ENCODE measurements at regions not wholly inside any gene's neighbourhood (a gene's known extent, or its start where the extent isn't known, plus 50 kb on each side); places are given as distances from the start of the nearest gene placed in this dataset.

GRCh38 chr21:31536138-31536537 lies 123.4 kb upstream of the SOD1 start:
- dilution Hi-C loops (cut with MboI; ENCODE audit: extremely low pct_ligation_motif_present, low sequenced_read_pairs), result no loop called here
- ChIA-PET CTCF (no interaction called here), POLR2A (no interaction called here)
- no peak overlapping the region for H2AFZ ChIP-seq (ENCODE audit: low read depth, low read length)
- TF ChIP-seq POLR2A (IDR thresholded peaks at IDR 0.05; ENCODE audit: low read depth, low read length), result no peak
- TF ChIP-seq MYC (IDR thresholded peaks at IDR 0.05; ENCODE audit: low read depth, low read length), result no peak
- TF ChIP-seq GATA2 (IDR thresholded peaks at IDR 0.05; ENCODE audit: insufficient read depth, insufficient read length, low read depth, low read length), result no peak
- no peak for TF ChIP-seq MAX (IDR thresholded peaks at IDR 0.05; ENCODE audit: insufficient read depth, insufficient read length)
- no peak for TF ChIP-seq JUN (IDR thresholded peaks at IDR 0.05; ENCODE audit: borderline replicate concordance, insufficient read depth, insufficient read length, low read depth)
- no peak for TF ChIP-seq FOS (IDR thresholded peaks at IDR 0.05; ENCODE audit: borderline replicate concordance, insufficient read depth, low read length)
- no peak for TF ChIP-seq EZH2 (IDR thresholded peaks at IDR 0.05; ENCODE audit: borderline replicate concordance, low read depth, low read length, severe bottlenecking)
- no peak for TF ChIP-seq CTCF (IDR thresholded peaks at IDR 0.05; ENCODE audit: extremely low read depth in 1 of 2, insufficient read depth in 1 of 2, low read depth in 1 of 2, low read length in 2 of 2)
- TF ChIP-seq POLR2AphosphoS5 (IDR thresholded peaks at IDR 0.05; ENCODE audit: insufficient read depth, low read depth, low read length), result no peak
- H3K9me3 ChIP-seq (replicated peaks; ENCODE audit: control insufficient read depth, insufficient read depth, low read length), result no peaks in the 10 kb centered on the region
- no peaks in the 10 kb centered on the region for H4K20me1 ChIP-seq (replicated peaks; ENCODE audit: control insufficient read depth, extremely low read depth, insufficient read depth, low read length)
- H3K4me1 ChIP-seq (ENCODE audit: control insufficient read depth, extremely low read depth, insufficient read depth, low read length), result no peaks in the 10 kb centered on the region
- intact Hi-C loops (cut with micrococcal nuclease), result no loop called here
- FAIRE-seq (no peak), DNase-seq (ENCODE audit: low read depth, low spot score) (no peak)
- no peak overlapping the region for H3K27ac ChIP-seq (ENCODE audit: insufficient read depth, low read depth, low read length)
- no peak overlapping the region for H3K9ac ChIP-seq (replicated peaks; ENCODE audit: extremely low read depth, insufficient read depth, low read length)
- H3K4me2 ChIP-seq (ENCODE audit: insufficient read depth, low read length), result no peak overlapping the region
- no peaks in the 10 kb centered on the region for H3K36me3 ChIP-seq (ENCODE audit: control insufficient read depth in 2 of 2, extremely low read depth in 1 of 2, insufficient read depth in 2 of 2, low read length in 2 of 2)
- H3K27me3 ChIP-seq (ENCODE audit: control insufficient read depth in 2 of 2, insufficient read depth in 2 of 2, low read length in 2 of 2), result no peaks in the 10 kb centered on the region
- no peaks in the 10 kb centered on the region for H3K9me1 ChIP-seq (replicated peaks; ENCODE audit: control insufficient read depth, extremely low read depth, insufficient read depth, low read length)
- no peak overlapping the region for H3K4me3 ChIP-seq (replicated peaks in 1 of 3; ENCODE audit: insufficient read depth in 1 of 3, low read depth in 1 of 3, low read length in 3 of 3)
- BruUV-seq (replicated peaks), result no TSS peak
- H3K79me2 ChIP-seq (ENCODE audit: control insufficient read depth, insufficient read depth, low read length), result no peaks in the 10 kb centered on the region
